GM12865 (cell line): ENCODE measurements at regions not wholly inside any gene's neighbourhood (a gene's known extent, or its start where the extent isn't known, plus 50 kb on each side); places are given as distances from the start of the nearest gene placed in this dataset.

Experiments
- DNase-seq: peaks from one replicate; pipeline ENCODE4 v3.0.0; 2010; ENCODE audit warnings: low read depth
- H3K4me3 ChIP-seq: 2 replicates; pipeline ENCODE4 v1.5.1; 2011; ENCODE audit warnings: mild to moderate bottlenecking, low read depth, low read length, control low read depth
- CTCF ChIP-seq: IDR thresholded peaks from 2 replicates; pipeline ENCODE4 v1.5.1; 2011; ENCODE audit warnings: low read length, control low read depth, low read depth, inconsistent platforms; ENCODE audit not compliant: insufficient read depth; ENCODE audit errors: missing control alignments

GRCh38 chr11:106471276-106471675 is 393.8 kb downstream of the AASDHPPT start:
- DNase-seq, result no peak
- no peak overlapping the region for H3K4me3 ChIP-seq
- TF ChIP-seq CTCF, result no peak

- H3K4me3 ChIP-seq, result no peak overlapping the region
These were observed 395.7 kb downstream of the AASDHPPT start for GRCh38 chr11:106473089-106473722.

GRCh38 chr11:106474274-106474673 is 396.8 kb downstream of the AASDHPPT start:
- TF ChIP-seq CTCF, result no peak
- DNase-seq, result no peak
- no peak overlapping the region for H3K4me3 ChIP-seq

More at GRCh38 chr11:106473089-106473722, 395.7 kb downstream of the AASDHPPT start:
- no peak for DNase-seq
- TF ChIP-seq CTCF, result no peak

GRCh38 chr11:106475181-106475580 is 397.7 kb downstream of the AASDHPPT start:
- TF ChIP-seq CTCF, result no peak
- DNase-seq, result no peak

GRCh38 chr11:106477776-106478175 is 400.3 kb downstream of the AASDHPPT start:
- H3K4me3 ChIP-seq, result no peak overlapping the region
- no peak for TF ChIP-seq CTCF
- no peak for DNase-seq

More at GRCh38 chr11:106475181-106475580, 397.7 kb downstream of the AASDHPPT start:
- H3K4me3 ChIP-seq, result no peak overlapping the region

GRCh38 chr11:106479646-106480045 is 402.2 kb downstream of the AASDHPPT start:
- no peak for TF ChIP-seq CTCF
- no peak for DNase-seq
- no peak overlapping the region for H3K4me3 ChIP-seq
